ENCODE measurements at regions not wholly inside any gene's neighbourhood (a gene's known extent, or its start where the extent isn't known, plus 50 kb on each side); places are given as distances from the start of the nearest gene placed in this dataset.

- H3K4me1 ChIP-seq (ENCODE audit: control insufficient read depth, insufficient read depth, low read length): peaks cover 19% of the 10 kb centered on the region
- ChIA-PET POLR2A (no interaction called here), CTCF (no interaction called here)
- no peak for TF ChIP-seq ZNF26 (tag by site-specific recombination; IDR thresholded peaks at IDR 0.05)
- no peaks in the 10 kb centered on the region for H3K36me3 ChIP-seq (ENCODE audit: control insufficient read depth in 2 of 2, insufficient read depth in 1 of 2, low read length in 2 of 2)
- no peak overlapping the region for H3K4me3 ChIP-seq (ENCODE audit: low read depth, low read length)
- no peaks in the 10 kb centered on the region for H3K9me3 ChIP-seq (ENCODE audit: control insufficient read depth, insufficient read depth, low read depth, low read length)
- no peak overlapping the region for H3K27ac ChIP-seq (ENCODE audit: extremely low read depth, low read depth, low read length)
Observed at GRCh38 chr4:188778905-188779304, 639.7 kb downstream of the TRIML1 start.

GRCh38 chr4:188779581-188779980 is 640.3 kb downstream of the TRIML1 start:
- H3K36me3 ChIP-seq (ENCODE audit: control insufficient read depth in 2 of 2, insufficient read depth in 1 of 2, low read length in 2 of 2): no peaks in the 10 kb centered on the region
- POLR2A ChIA-PET: interaction anchor here (0.7 kb wide), 1 partner anchor 303 kb away, joined by 5 read pairs; no protein-coding TSS in a partner anchor

More at GRCh38 chr4:188779581-188779980, 640.3 kb downstream of the TRIML1 start:
- Histone ChIP-seq H3K4me1 (ENCODE audit: control insufficient read depth, insufficient read depth, low read length) (peaks cover 19% of the 10 kb centered on the region), H3K27ac (ENCODE audit: extremely low read depth, low read depth, low read length) (peak overlapping the region; percentile 37; the same call in 1 of the 2 replicates), H3K4me3 (ENCODE audit: low read depth, low read length) (no peak overlapping the region), H3K9me3 (ENCODE audit: control insufficient read depth, insufficient read depth, low read depth, low read length) (no peaks in the 10 kb centered on the region)
- TF ChIP-seq PRDM6 (tag by site-specific recombination; IDR thresholded peaks at IDR 0.05) (no peak), TRIM28 (IDR thresholded peaks at IDR 0.05; ENCODE audit: borderline replicate concordance, low read length) (no peak), BCL11A (tag by site-specific recombination; IDR thresholded peaks at IDR 0.05; ENCODE audit: low read depth) (no peak), SP3 (tag by site-specific recombination; IDR thresholded peaks at IDR 0.05) (no peak), ZNF449 (tag by site-specific recombination; IDR thresholded peaks at IDR 0.05) (no peak), ZNF10 (tag by site-specific recombination; IDR thresholded peaks at IDR 0.05) (no peak), ZNF580 (tag by site-specific recombination; IDR thresholded peaks at IDR 0.05) (no peak), ZNF488 (tag by site-specific recombination; IDR thresholded peaks at IDR 0.05) (no peak), ZSCAN4 (tag by site-specific recombination; IDR thresholded peaks at IDR 0.05) (no peak), ZNF133 (tag by site-specific recombination; IDR thresholded peaks at IDR 0.05) (no peak), ZNF837 (tag by site-specific recombination; IDR thresholded peaks at IDR 0.05) (no peak), ZFP41 (tag by site-specific recombination; IDR thresholded peaks at IDR 0.05; ENCODE audit: borderline replicate concordance) (no peak)
- CTCF ChIA-PET: interaction anchor here (0.6 to 1.4 kb wide), 2 partner anchors 62 to 259 kb away, joined by 3 read pairs; no protein-coding TSS in a partner anchor
